GM12875 (cell line): ENCODE measurements at regions not wholly inside any gene's neighbourhood (a gene's known extent, or its start where the extent isn't known, plus 50 kb on each side); places are given as distances from the start of the nearest gene placed in this dataset.

Experiments
- H3K4me3 ChIP-seq: one replicate; pipeline ENCODE4 v1.5.1; 2011; ENCODE audit warnings: low read depth, low read length, control low read depth
- CTCF ChIP-seq: IDR thresholded peaks from 2 replicates; pipeline ENCODE4 v1.5.1; 2011; ENCODE audit warnings: low read depth, mild to moderate bottlenecking, control low read depth, inconsistent platforms, low read length, moderate library complexity, borderline replicate concordance; ENCODE audit not compliant: insufficient read depth

GRCh38 chr12:88339966-88340365, 197.9 kb downstream of the TMTC3 start:
- no peak for TF ChIP-seq CTCF
- H3K4me3 ChIP-seq = no peak overlapping the region

- no peak for TF ChIP-seq CTCF
- H3K4me3 ChIP-seq = no peak overlapping the region
Measured at GRCh38 chr12:88342251-88342806, 200.2 kb downstream of the TMTC3 start.

GRCh38 chr12:88351146-88351545, 209.0 kb downstream of the TMTC3 start:
- TF ChIP-seq CTCF = no peak
- H3K4me3 ChIP-seq = no peak overlapping the region

GRCh38 chr12:88354691-88355090, 212.6 kb downstream of the TMTC3 start:
- no peak for TF ChIP-seq CTCF
- no peak overlapping the region for H3K4me3 ChIP-seq

GRCh38 chr12:88360343-88360742, 218.2 kb downstream of the TMTC3 start:
- TF ChIP-seq CTCF = no peak
- H3K4me3 ChIP-seq = no peak overlapping the region

- H3K4me3 ChIP-seq = no peak overlapping the region
- TF ChIP-seq CTCF = no peak
Measured at GRCh38 chr12:88361493-88361892, 218.8 kb downstream of the KITLG start.

GRCh38 chr12:88362439-88362838, 217.8 kb downstream of the KITLG start:
- TF ChIP-seq CTCF = no peak
- H3K4me3 ChIP-seq = no peak overlapping the region
